Stimulated activated CD4-positive, alpha-beta T cell treated with anti-CD3 and anti-CD28 coated beads, TNF-alpha, amount 100 ng/mL, for 24 hours (primary cell): ENCODE measurements at regions not wholly inside any gene's neighbourhood (a gene's known extent, or its start where the extent isn't known, plus 50 kb on each side); places are given as distances from the start of the nearest gene placed in this dataset.
"Not testable (repeated sequence)": the region's sequence is repeated elsewhere in the genome, so short reads cannot be mapped to it uniquely, and the experiment has no call there.

Source experiments
- DNase-seq, 3 experiments: peaks; one replicate each; pipeline ENCODE4 v3.0.0-alpha.2; 2020; ENCODE audit warnings: low read depth in 3 of 3

DNA sequence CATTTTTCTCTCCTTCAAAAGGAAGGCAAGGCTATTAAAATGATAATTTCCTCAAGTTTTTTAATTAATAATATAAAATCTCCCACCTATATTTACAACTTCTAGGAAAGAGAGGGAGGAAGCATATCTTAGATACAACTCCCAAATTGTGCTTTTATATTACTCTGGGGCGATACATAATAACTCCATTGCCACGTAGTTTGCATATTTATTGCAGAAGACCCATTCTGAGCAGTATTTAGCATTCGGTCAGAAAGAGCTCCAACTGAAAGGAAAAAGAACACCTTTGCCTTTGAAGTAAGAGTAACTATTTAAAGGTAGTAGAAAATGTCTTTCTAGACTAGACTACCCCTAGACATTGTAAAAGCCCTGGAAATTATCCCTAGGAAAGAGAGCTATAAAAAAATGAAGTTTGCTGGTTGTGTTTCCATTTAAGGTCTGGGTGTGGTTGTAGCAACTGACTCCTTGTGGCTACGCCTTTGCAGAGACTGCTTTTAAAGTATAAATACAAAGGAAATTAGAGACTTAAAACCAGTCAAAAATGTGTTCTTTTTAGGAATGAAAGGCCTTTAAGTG is 566.1 kb downstream of the ZNF608 start:
- DNase-seq = no peak

- DNase-seq = no peak
These were observed 566.6 kb downstream of the ZNF608 start for GRCh38 chr5:124179819-124180218.

DNA sequence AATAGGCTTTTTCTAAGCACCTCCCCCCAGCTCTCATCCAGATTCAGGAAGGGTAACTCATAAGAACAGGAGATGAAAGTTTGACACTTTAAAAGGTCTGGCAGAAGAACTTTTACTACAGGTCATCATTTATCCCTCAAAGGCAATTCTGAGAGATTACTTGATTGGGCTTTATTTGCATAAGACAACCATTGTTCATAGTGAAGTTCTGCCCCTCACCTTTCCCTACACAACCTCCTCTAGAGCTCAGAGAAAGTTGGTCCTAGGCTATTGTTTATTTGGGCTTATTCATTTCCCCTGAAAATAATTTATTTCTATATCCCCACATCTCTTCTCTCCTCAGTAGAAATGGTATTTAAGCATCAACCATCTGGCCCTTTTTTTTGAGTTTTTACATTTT is 568.4 kb downstream of the ZNF608 start:
- no peak for DNase-seq

DNA sequence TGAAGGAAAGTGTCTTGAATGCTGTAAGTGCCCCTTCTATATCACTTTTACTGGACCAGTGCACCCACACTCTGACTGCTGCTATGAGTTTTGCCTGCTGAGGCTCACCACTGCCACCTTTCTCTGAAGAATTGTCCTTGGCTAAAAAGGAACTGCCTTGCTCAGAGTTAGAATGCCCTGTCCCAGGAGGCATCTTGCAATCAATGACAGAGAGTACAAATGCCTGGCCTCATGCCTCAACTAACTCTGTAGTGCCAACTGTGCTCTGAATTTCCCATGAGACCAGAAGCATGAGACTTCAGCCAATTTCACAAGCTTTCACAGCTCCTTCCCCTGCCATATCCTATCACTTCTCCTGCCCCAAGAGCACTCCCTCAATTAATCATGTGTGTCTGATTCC is 569.7 kb downstream of the ZNF608 start:
- DNase-seq = no peak

- no peak for DNase-seq
These were observed 573.1 kb downstream of the ZNF608 start for GRCh38 chr5:124173386-124173785.

DNA sequence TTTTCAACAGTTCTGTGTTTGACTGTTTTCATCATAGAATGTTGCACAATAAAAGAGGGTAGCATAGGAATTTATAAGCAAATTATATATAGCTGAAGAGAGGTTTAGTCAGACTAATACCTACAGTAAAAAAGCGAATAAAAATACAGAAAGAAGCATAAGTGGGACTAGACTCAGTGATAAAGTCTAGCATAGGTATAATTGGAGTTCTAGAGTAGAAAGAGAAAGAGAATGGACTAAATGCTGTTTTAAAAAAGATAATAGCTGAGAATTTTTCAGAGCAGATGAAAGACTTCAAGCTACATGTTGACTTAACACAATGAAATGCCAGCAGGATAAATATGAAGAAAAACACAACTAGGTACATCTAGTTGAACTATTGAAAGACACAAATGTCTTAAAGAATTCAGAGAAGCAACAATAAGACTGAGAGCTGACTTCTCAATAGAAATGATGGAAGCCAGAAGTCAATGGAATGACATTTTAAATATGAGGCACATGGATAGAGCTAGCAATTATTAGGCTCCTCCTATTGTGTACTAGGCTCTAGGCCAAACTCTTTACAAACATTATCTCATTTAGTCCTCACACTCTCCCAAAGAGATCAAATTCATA is 573.9 kb downstream of the ZNF608 start:
- DNase-seq = no peak

DNA sequence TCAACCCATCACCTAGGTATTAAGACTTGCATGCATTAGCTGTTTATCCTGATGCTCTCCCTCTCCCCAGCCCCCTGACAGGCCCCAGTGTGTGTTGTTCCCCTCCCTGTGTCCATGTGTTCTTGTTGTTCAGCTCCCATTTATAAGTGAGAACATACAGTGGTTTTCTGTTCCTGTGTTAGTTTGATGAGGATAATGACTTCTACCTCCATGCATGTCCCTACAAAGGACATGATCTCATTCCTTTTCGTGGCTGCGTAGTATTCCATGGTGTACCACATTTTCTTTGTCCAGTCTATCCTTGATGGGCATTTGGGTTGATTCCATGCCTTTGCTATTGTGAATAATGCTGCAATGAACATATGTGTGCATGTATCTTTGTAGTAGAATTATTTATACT is 578.3 kb downstream of the ZNF608 start:
- DNase-seq = not testable (repeated sequence)

DNA sequence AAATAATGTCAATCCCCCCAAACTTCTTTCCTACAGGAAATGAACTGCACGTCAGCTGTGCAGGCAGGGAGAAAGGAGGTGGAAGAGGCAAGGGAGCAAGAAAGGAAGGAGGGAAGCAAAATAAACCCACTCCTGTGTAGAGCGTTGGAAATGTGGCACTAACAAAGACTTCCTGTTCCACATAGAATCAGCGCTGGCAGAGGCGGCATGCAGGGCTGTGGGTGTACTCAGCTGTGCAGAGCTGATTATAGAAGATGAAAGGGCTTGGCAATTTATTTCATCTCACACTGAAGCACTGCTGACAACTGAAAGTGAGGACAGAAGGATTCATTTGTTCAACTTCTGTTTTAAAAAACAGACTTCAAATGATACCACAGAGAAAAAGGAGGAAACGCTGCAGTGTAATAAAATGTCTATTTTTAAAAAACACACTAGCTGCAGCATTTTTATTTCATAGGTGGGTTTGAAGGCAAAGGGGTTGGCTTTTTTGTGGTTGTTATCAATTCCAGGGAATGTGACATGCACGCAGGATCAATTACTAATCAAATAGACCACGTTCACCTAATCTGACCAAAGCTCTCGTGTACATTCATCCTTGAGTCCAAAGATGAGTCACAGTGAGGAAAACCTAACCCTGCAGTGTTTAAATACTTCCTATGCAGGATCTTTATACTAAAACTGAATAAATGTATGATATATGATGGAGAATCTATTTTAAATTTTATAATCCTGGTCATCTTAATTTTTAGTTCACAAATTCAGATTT is 583.5 kb downstream of the ZNF608 start:
- DNase-seq = no peak

- no peak for DNase-seq
These were observed 585.2 kb downstream of the ZNF608 start for GRCh38 chr5:124161266-124161665.

DNA sequence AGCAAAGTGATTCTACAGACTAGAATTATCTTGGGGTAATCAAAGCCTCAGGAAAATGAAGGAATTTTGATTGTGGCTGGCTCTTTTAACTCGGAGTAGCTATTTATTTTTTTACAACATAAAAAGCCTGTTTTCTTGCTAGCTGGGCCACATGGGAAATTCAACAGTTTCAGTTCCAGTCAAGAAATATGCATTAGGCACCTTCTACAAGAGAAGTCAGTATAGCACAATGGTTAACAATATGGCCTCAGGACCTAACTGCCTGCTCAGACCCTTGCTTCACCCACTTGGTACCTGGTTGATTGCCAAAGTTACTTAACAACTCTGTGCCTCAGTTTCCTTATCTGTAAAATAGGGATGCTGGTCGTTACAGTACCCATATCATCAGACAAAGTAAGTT is 586.2 kb downstream of the ZNF608 start:
- DNase-seq = no peak

DNA sequence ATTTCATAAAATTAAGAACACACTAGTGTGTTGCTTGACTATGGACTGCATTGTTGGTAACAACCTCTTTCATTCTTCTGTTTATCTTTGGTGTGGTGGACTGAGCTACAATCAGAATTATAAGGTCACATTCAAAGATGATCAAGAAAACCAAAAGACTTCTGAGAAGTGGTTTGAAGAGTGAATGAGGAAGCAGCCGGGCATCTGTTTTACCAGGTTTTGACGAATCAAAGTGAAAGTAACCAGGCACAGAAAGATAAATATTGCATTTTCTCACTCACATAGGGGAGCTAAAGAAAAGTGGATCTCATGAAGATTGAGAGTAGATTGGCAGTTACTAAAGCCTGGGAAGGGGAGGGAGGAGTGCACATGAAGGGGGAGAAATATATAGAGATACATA is 589.1 kb downstream of the ZNF608 start:
- no peak for DNase-seq

GRCh38 chr5:124156415-124156996 is 589.9 kb downstream of the ZNF608 start:
- no peak for DNase-seq

GRCh38 chr5:124154714-124155113 is 591.7 kb downstream of the ZNF608 start:
- DNase-seq = no peak

GRCh38 chr5:124153588-124153987 is 592.9 kb downstream of the ZNF608 start:
- no peak for DNase-seq

DNA sequence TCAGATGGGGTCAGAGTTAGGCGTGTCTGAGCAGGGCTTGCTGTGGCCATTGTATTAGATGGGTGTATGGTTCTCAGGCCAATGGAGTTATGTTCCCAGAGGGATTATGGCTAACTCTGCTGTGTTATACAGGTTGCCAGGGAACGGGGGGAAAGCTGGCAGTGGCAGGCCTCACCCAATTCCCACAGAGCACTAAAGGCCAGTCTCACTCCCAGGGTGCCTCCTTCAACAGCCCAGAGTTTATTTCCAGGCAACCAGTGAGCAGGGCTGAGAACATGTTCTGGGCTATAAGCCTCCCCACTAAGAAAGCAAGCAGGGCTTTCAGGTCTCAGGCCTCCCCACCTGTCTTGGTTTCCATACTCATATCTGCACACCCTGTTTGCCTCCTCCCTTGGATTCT is 597.9 kb downstream of the ZNF608 start:
- DNase-seq = no peak

- no peak for DNase-seq
These were observed 606.4 kb downstream of the ZNF608 start for GRCh38 chr5:124140060-124140459.

DNA sequence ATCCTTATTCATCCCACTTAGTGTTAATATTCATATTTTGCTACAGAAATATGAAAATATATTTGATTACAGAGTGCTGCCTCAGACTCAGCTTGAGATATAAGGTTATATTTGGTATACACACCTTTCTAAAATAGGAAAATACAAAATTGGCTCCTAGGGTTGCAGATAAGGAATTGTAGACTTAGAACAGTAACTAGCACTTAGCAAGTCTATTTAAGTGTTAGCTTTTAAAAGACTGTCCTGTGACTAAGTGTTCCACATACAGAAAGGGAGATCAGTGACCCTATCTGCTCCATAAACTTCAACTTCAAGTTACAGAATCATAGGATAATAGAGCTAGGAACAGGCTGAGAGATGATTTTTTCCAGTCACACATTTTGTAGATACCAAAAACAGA is 607.0 kb downstream of the ZNF608 start:
- DNase-seq = no peak

GRCh38 chr5:124136609-124137008 is 609.8 kb downstream of the ZNF608 start:
- no peak for DNase-seq

DNA sequence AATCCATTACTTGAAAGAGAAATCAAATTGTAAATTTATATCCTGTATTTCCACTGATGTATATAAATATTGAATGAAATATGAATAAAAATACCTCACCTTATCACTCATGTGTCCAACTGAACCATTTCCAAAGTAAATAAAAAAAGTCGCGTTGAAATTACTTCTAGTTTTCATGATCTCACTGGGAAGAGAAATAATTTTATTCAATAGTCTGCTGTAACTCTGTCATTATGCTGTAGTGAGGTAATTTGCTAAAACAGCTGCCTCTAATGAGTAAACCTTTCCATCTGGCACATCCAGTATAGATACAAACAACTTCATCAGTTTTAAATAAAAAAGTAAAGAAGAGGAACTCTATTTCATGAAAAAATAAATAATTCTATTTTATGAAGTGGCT is 611.5 kb downstream of the ZNF608 start:
- no peak for DNase-seq

DNA sequence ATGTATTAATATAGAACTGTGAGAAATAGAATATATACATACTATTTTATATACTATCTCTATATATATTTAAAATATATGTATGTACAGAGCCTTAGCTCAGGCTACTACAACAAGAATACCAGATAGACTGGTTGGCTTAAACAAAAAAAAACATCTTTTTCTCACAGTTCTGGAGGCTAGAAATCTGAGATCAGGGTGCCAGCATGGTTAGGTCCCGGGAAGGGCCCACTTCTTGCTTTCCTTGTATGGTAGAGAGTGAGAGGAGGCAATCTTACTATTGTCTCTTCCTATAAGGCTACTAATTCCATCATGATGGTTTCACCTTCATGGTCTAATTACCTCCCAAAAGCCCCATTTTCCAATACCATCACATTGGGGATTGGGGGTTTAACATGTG is 613.0 kb downstream of the ZNF608 start:
- DNase-seq = no peak

GRCh38 chr5:124132843-124133242 is 613.6 kb downstream of the ZNF608 start:
- DNase-seq = no peak

GRCh38 chr5:124131466-124131865 is 615.0 kb downstream of the ZNF608 start:
- DNase-seq = no peak

- DNase-seq = no peak
These were observed 615.6 kb downstream of the ZNF608 start for GRCh38 chr5:124130816-124131215.
